ENCODE measurements at regions not wholly inside any gene's neighbourhood (a gene's known extent, or its start where the extent isn't known, plus 50 kb on each side); places are given as distances from the start of the nearest gene placed in this dataset.
"Not testable (repeated sequence)": the region's sequence is repeated elsewhere in the genome, so short reads cannot be mapped to it uniquely, and the experiment has no call there.

DNA sequence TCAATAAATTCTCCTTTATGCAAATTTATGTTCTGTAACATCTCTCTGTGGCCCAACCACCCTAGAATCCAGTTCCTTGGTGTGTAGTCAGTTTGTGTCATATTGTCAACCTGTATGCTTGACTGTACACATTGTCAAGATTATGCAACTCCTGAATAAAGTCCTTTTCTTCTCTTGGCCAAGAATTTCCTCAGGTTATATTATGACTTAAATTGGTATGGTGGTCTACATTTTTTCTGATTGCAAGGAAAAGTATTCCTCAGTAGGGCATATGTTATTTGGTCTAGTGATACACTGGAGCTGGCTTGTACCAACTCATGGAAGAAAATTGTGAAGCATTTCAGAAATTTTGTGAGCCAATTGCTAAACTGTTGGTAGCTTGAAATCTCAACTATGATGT lies 482.8 kb upstream of the CHORDC1 start:
- DNase-seq: no peak

GRCh38 chr11:90704510-90704909 lies 481.7 kb upstream of the CHORDC1 start:
- DNase-seq: no peak

GRCh38 chr11:90701716-90702115 lies 478.9 kb upstream of the CHORDC1 start:
- no peak for DNase-seq

DNA sequence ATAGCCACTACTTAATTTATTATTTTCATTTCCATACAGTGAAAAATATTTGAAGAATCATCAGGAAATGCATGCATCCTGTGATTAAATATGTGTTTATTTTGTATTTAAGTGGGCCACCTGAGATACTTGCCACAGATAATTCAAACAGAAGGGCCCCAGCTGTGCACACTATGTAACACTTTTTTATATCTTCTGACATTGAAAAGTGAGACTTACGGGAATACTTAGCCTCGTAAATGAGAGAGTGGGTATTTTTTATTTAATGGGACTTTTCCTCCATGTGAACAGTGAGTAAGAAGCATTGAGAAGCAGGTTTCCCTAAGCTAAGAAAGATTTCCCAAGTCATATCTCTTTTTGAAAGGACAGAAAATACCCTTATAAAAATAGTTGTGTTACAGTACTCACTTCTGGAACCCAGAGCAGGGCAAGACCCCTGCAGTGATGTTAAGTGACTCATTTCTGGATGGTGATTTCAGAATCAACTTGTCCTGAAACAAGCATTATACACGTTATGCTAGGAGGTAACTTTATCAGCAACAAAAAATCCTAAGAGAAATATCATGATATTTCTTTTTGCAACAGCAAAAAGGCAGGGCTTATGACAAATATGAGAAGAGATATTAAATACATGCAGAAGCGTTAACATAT lies 478.1 kb upstream of the CHORDC1 start:
- DNase-seq: peak; percentile 24

GRCh38 chr11:90699791-90700400 lies 477.0 kb upstream of the CHORDC1 start:
- DNase-seq: no peak

DNA sequence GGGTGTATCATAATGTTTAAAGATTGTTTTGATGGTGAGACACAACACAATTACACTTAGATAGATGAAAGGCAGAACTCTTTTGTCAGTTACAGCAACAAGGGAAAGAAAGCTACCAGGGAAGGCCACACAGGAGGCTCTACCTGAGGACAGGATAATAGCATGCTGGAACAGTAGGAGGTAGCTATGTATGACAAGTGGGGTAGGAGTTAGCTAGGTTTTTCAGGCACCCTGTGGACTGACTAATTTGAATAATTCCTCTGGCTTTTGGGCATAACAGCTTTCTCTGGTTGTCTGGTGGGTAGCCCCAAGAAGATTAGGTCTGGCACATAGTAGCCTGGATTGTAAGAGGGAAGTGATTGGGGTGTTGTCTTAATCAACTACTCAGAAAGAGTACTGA lies 475.4 kb upstream of the CHORDC1 start:
- no peak for DNase-seq

DNA sequence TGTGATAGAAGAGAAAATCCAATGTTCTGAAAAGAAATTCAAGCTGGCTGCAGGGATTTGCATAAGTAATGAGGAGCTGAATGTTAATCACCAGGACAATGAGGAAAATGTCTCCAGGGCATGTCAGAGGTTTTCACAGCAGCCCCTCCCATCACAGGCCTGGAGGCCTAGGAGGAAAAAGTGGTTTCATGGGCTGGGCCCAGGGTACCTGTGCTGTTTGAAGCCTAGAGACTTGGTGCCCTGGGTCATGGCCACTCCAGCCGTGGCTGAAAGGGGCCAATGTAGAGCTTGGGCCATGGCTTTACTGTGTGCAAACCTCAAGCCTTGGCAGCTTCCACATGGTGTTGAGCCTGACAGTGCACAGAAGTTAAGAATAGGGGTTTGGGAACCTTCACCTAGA lies 452.6 kb upstream of the CHORDC1 start:
- DNase-seq: not testable (repeated sequence)

DNA sequence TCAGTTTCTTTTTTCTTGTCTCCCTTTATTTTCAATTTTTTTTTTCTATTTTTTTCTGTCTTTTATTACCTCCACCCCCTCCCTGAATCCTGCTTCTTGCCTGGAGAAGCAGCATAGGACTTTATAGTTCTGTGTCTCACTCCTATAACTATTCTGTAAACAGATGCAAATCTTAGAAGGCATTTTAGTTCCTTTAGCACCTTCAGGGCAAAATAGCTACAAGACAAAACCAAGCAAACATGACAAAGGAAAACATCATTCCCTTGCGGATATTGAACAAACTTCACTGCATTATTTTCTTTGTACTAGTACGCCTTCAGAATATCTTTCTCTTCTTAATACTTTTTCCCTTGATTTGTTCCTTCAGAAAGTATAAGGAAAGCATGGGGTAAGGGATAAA lies 446.2 kb upstream of the CHORDC1 start:
- DNase-seq: no peak

GRCh38 chr11:90668502-90668901 lies 445.7 kb upstream of the CHORDC1 start:
- DNase-seq: no peak

GRCh38 chr11:90661233-90661632 lies 438.4 kb upstream of the CHORDC1 start:
- DNase-seq: no peak

DNA sequence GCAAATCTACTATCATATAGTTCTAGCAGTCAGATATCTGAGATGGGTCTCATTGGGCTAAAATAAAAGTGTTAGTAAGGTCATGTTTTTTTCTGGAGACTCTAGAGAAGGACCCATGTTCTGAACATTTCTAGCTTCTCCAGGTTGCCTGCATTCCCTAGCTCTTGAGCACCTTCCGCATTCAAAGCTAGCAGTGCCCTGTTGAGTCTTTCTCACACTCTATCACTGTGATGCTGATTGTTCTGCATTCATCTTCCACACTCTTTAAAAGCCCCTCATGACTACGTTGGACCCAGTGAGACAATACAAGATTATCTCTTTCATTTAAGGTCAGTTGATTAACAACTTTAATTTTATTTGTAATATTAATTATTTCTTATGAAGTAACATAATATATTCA lies 433.3 kb upstream of the CHORDC1 start:
- DNase-seq: no peak

- DNase-seq: no peak
These were observed 427.3 kb upstream of the CHORDC1 start for GRCh38 chr11:90650153-90650552.

GRCh38 chr11:90646706-90647105 lies 423.9 kb upstream of the CHORDC1 start:
- DNase-seq: no peak

- DNase-seq: no peak
These were observed 423.4 kb upstream of the CHORDC1 start for GRCh38 chr11:90646266-90646665.

DNA sequence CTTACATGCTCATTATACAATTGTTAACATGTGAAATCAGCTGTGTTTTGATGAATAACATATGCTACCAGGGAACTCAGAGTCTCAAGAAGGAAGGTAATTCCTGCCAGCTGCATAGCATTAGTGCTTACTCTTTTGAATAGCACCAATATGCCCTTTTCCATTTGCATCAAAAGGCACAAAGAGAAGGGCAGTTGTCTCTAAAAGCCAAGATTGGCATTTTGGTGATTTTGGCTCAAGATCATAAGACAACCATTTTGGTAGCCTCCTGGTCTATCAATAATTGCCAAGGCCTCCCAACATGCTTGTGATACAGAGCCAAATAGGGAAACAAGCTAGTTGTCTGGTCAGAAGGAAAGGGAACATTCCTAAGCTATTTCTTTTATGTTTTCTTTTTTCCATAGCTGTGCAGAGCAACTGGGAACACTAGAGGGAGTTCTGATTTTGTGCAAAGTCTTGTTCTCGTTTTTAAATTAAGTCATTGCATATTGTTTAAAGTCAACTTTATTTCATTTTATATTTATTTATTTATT lies 416.7 kb upstream of the CHORDC1 start:
- DNase-seq: no peak

GRCh38 chr11:90635886-90636285 lies 413.0 kb upstream of the CHORDC1 start:
- no peak for DNase-seq

DNA sequence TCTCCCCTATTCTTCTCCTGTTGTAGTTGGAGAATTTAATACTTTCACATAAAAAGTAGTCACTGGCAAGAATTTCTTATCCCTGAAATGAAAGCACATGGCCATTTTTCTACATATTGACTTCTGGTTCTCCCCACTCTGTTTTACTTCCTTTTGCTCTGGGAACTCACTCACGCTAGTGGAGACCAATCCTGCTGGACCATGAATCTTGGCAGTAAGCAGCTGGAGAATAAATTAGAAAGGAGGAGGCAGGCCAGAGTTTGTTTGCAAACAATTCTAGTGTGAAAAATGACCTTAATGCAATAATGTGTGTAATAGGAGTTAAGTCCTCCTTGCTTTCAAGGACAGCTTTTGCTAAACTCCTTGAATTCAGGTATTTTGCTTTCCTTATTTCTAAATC lies 412.3 kb upstream of the CHORDC1 start:
- DNase-seq: no peak

DNA sequence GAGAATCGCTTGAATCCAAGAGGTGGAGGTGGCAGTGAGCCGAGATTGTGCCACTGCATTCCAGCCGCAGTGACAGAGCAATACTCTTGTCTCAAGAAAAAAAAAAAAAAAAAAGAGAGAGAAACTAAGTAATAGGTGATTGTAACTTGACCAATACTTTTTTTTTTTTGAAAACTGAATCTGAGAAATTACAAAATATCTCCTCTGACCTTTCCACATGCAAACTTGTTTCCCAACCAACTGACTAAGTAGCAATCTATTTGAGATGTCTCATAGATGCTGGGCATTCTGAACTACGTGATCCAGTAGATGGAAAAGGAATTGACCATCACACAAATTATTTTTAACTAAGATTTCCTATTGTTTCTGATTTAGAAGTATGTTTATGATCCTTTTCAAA lies 407.3 kb upstream of the CHORDC1 start:
- no peak for DNase-seq

DNA sequence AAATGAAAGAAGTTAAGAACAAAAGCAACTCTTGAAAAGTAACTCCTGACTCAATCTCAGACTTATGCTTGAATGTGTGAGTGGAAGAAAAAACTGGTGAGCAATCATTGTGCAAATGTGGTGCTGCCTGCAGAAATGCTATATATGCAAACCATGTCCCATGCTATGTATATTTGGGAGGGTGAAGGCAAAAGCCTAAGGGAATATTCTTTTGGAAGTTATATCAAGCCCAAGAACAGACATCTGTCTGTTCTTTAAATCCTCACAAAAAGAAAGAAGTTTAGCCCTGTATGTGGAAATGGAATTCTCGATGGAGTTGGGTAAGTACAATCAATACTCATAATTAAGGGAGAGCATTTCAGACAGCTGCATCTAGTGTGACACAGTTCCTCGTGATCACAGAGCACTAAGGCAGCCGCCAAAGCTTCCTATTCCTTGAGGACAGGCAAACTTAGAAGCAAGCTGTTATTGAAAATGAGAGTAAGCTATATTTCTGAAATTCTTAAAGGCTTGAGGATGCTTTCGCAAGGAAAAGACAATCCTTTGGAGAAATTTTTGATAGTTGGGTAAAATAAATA lies 406.5 kb upstream of the CHORDC1 start:
- DNase-seq: no peak

- no peak for DNase-seq
These were observed 391.5 kb upstream of the CHORDC1 start for GRCh38 chr11:90614318-90614717.

GRCh38 chr11:90613037-90613436 lies 390.2 kb upstream of the CHORDC1 start:
- DNase-seq: not testable (repeated sequence)

GRCh38 chr11:90606721-90607120 lies 383.9 kb upstream of the CHORDC1 start:
- no peak for DNase-seq

GRCh38 chr11:90601261-90601660 lies 378.4 kb upstream of the CHORDC1 start:
- DNase-seq: no peak

DNA sequence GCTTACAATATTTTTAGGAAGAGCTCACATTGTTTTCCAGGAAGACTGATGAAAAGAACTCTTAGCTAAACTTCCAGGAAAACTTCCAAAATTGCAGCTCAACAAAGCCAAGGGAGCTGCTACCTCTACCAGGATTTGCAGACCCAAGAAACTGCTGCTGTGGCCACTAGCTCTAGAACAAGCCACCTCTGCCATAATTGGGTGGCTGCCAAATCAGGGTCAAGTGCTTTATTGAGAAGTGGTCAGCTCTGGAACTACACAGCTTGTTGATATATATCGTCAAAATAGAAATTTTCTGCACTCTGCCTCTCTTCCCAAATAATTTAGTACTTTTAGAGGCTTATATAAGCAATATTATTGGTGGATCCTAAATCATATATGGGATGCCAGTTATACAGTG lies 371.8 kb upstream of the CHORDC1 start:
- DNase-seq: no peak

DNA sequence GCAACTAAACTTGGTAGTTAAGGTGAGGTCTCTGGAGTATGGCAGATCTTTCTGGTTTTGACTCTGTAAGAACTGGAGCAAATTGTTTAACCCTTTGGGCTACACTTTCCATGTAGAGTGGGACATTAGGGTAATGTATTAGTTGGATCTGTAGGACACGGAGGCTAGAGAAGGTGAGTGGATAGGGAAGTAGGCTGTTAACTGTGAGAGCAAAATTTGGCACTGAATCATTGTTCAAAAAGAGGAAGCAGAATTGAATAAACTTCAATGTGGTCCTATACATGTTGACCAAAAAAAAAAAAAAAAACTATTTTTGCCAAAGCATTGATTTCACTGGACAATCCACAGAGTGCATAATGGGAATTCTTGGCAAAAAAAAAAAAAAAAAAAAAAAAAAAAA lies 370.2 kb upstream of the CHORDC1 start:
- no peak for DNase-seq
